Neutrophil (primary cell): ENCODE measurements at regions not wholly inside any gene's neighbourhood (a gene's known extent, or its start where the extent isn't known, plus 50 kb on each side); places are given as distances from the start of the nearest gene placed in this dataset.

Experiments used
- H3K27ac ChIP-seq: fragments of 200-600 bp; sonication (generic); 2 replicates; pipeline ENCODE4 v1.5.1; 2016; ENCODE audit warnings: mild to moderate bottlenecking, moderate library complexity
- H3K27me3 ChIP-seq: fragments of 200-600 bp; sonication (generic); 2 replicates; pipeline ENCODE4 v1.6.0; 2016; ENCODE audit warnings: mild to moderate bottlenecking
- H3K36me3 ChIP-seq: fragments of 200-600 bp; sonication (generic); 2 replicates; pipeline ENCODE4 v1.5.1; 2017
- H3K4me1 ChIP-seq, 2 experiments: fragments of 200-600 bp in 1 of 2; sonication (generic) in 1 of 2; 1 replicate in 1 of 2; 2 replicates in 1 of 2; pipeline versions ENCODE4 v1.5.1 to v1.6.1; 2013 to 2016; ENCODE audit warnings: low read depth in 1 of 2, low read length in 1 of 2, mild to moderate bottlenecking in 1 of 2, moderate library complexity in 1 of 2; ENCODE audit not compliant: control insufficient read depth in 1 of 2, insufficient read depth in 1 of 2
- H3K4me3 ChIP-seq, 2 experiments: fragments of 200-600 bp in 1 of 2; sonication (generic) in 1 of 2; 1 replicate in 1 of 2; 2 replicates in 1 of 2; pipeline ENCODE4 v1.5.1; 2013 to 2016; ENCODE audit warnings: low read depth in 1 of 2, low read length in 1 of 2, mild to moderate bottlenecking in 1 of 2, moderate library complexity in 1 of 2
- H3K9me3 ChIP-seq: fragments of 200-600 bp; sonication (generic); 2 replicates; pipeline ENCODE4 v1.5.1; 2016
- CTCF ChIP-seq: fragments of 200-600 bp; sonication (generic); IDR thresholded peaks from 2 replicates; pipeline ENCODE4 v1.5.1; 2016; ENCODE audit warnings: antibody characterized with exemption

GRCh38 chr10:123428391-123428790 is 237.8 kb upstream of the GPR26 start:
- Histone ChIP-seq H3K27ac (no peak overlapping the region), H3K27me3 (peaks cover 55% of the 10 kb centered on the region), H3K4me1 (peaks cover 7 to 10% of the 10 kb centered on the region in 2 experiments), H3K36me3 (no peaks in the 10 kb centered on the region), H3K9me3 (no peaks in the 10 kb centered on the region), H3K4me3 (no peak overlapping the region)
- no peak for TF ChIP-seq CTCF

GRCh38 chr10:123429706-123430221 is 236.4 kb upstream of the GPR26 start:
- Histone ChIP-seq H3K27me3 (peaks cover 69% of the 10 kb centered on the region), H3K4me3 (no peak overlapping the region), H3K27ac (no peak overlapping the region), H3K36me3 (no peaks in the 10 kb centered on the region), H3K9me3 (no peaks in the 10 kb centered on the region), H3K4me1 (peaks cover 7 to 10% of the 10 kb centered on the region in 2 experiments)
- TF ChIP-seq CTCF: no peak

- Histone ChIP-seq H3K4me3 (no peak overlapping the region), H3K9me3 (no peaks in the 10 kb centered on the region), H3K36me3 (no peaks in the 10 kb centered on the region), H3K27me3 (peaks cover 84% of the 10 kb centered on the region), H3K27ac (no peak overlapping the region), H3K4me1 (peaks cover 0 to 5% of the 10 kb centered on the region in 2 experiments)
- TF ChIP-seq CTCF: no peak
Measured at GRCh38 chr10:123433539-123433938, 232.6 kb upstream of the GPR26 start.

- no peaks in the 10 kb centered on the region for H3K36me3 ChIP-seq
- peaks cover 0 to 5% of the 10 kb centered on the region in 2 experiments for H3K4me1 ChIP-seq
- TF ChIP-seq CTCF: no peak
- H3K4me3 ChIP-seq: no peak overlapping the region
- peaks cover 93% of the 10 kb centered on the region for H3K27me3 ChIP-seq
- no peak overlapping the region for H3K27ac ChIP-seq
- H3K9me3 ChIP-seq: no peaks in the 10 kb centered on the region
Measured at GRCh38 chr10:123434435-123435039, 231.6 kb upstream of the GPR26 start.

- H3K4me3 ChIP-seq: no peak overlapping the region
- no peaks in the 10 kb centered on the region for H3K36me3 ChIP-seq
- H3K27ac ChIP-seq: no peak overlapping the region
- H3K27me3 ChIP-seq: peaks cover 75% of the 10 kb centered on the region
- no peak for TF ChIP-seq CTCF
- peaks cover 7 to 21% of the 10 kb centered on the region in 2 experiments for H3K4me1 ChIP-seq
- no peaks in the 10 kb centered on the region for H3K9me3 ChIP-seq
Measured at GRCh38 chr10:123442901-123443300, 223.3 kb upstream of the GPR26 start.
